B cell (primary cell): ENCODE measurements at regions not wholly inside any gene's neighbourhood (a gene's known extent, or its start where the extent isn't known, plus 50 kb on each side); places are given as distances from the start of the nearest gene placed in this dataset.
"Not testable (repeated sequence)": the region's sequence is repeated elsewhere in the genome, so short reads cannot be mapped to it uniquely, and the experiment has no call there.

ENCODE experiments used
- ATAC-seq: fragments of 200-7000 bp; cut with Tn5 transposase; one replicate; pipeline ENCODE4 v1.10.0; 2021; ENCODE audit warnings: low read depth, mild to moderate bottlenecking, moderate number of reproducible peaks, moderate library complexity
- CTCF ChIA-PET: fragments of 350-600 bp; sonication (Branson Sonifier 250); formaldehyde crosslinking; loops from one replicate; lab custom pipeline; 2021; ENCODE audit warnings: antibody characterized with exemption, inconsistent platforms; lab: Charles Lee
- POLR2A ChIA-PET: fragments of 350-600 bp; sonication (Branson Sonifier 250); formaldehyde crosslinking; loops from one replicate; lab custom pipeline; 2021; ENCODE audit warnings: antibody characterized with exemption; lab: Charles Lee
- DNase-seq: peaks from one replicate; pipeline ENCODE4 v3.0.0; 2013
- H2AFZ ChIP-seq: 2 replicates; pipeline ENCODE4 v1.6.1; 2012; ENCODE audit warnings: mild to moderate bottlenecking, low read depth, low read length; ENCODE audit not compliant: insufficient read depth, poor library complexity, severe bottlenecking
- H3K27ac ChIP-seq, 2 donors: 1 replicate in 1 of 2; 2 replicates in 1 of 2; pipeline ENCODE4 v1.5.1; 2012 to 2013; ENCODE audit warnings: low read length in 2 of 2, mild to moderate bottlenecking in 2 of 2, moderate library complexity in 1 of 2
- H3K27me3 ChIP-seq, 4 experiments: fragments of 200-600 bp in 1 of 4; sonication (generic) in 1 of 4; replicated peaks in 1 of 4; 1 replicate in 2 of 4; 2 replicates in 2 of 4; pipeline versions ENCODE4 v1.6.1 to v1.7.0; 2013 to 2016; ENCODE audit warnings: low read length in 3 of 4, mild to moderate bottlenecking in 2 of 4, mixed read lengths in 1 of 4, moderate library complexity in 1 of 4; ENCODE audit not compliant: insufficient read depth in 4 of 4, control insufficient read depth in 3 of 4; ENCODE audit errors: control extremely low read depth in 1 of 4
- H3K36me3 ChIP-seq, 2 experiments: replicated peaks in 1 of 2; 1 replicate in 1 of 2; 2 replicates in 1 of 2; pipeline versions ENCODE4 v1.6.1 to v1.7.1; 2013; ENCODE audit warnings: low read length in 1 of 2; ENCODE audit not compliant: insufficient read depth in 2 of 2, control insufficient read depth in 1 of 2; ENCODE audit errors: control extremely low read depth in 1 of 2, extremely low read depth in 1 of 2
- H3K4me1 ChIP-seq, 2 donors: fragments of 200-600 bp in 1 of 2; sonication (generic) in 1 of 2; 1 replicate in 1 of 2; 2 replicates in 1 of 2; pipeline versions ENCODE4 v1.5.1 to v1.6.1; 2013 to 2017; ENCODE audit warnings: low read length in 2 of 2; ENCODE audit not compliant: control insufficient read depth in 2 of 2, insufficient read depth in 2 of 2
- H3K4me2 ChIP-seq: replicated peaks from 2 replicates; pipeline ENCODE3; 2012; ENCODE audit warnings: mild to moderate bottlenecking, low read depth, low read length; ENCODE audit not compliant: poor library complexity, severe bottlenecking
- H3K4me3 ChIP-seq, 5 experiments: fragments of 200-600 bp in 1 of 5; sonication (generic) in 1 of 5; 1 replicate in 3 of 5; 2 replicates in 2 of 5; pipeline versions ENCODE4 v1.5.1 to v1.7.0; 2011 to 2016; ENCODE audit warnings: low read length in 4 of 5, mild to moderate bottlenecking in 4 of 5, low read depth in 2 of 5, control low read depth in 1 of 5, moderate library complexity in 1 of 5; ENCODE audit not compliant: insufficient read depth in 1 of 5; ENCODE audit errors: control extremely low read depth in 1 of 5, extremely low read depth in 1 of 5
- H3K79me2 ChIP-seq: fragments of 200-600 bp; sonication (generic); one replicate; pipeline ENCODE4 v1.6.0; 2016; ENCODE audit warnings: low read length; ENCODE audit not compliant: control insufficient read depth, insufficient read depth
- H3K9ac ChIP-seq: fragments of 200-600 bp; sonication (generic); 2 replicates; pipeline ENCODE4 v1.6.1; 2017; ENCODE audit warnings: mild to moderate bottlenecking, low read length, moderate library complexity
- H3K9me3 ChIP-seq, 3 donors: one replicate each; pipeline versions ENCODE4 v1.6.1 to v1.7.1; 2013; ENCODE audit warnings: low read length in 2 of 3; ENCODE audit not compliant: control insufficient read depth in 2 of 3, insufficient read depth in 1 of 3; ENCODE audit errors: control extremely low read depth in 1 of 3
- H4K20me1 ChIP-seq: 2 replicates; pipeline ENCODE4 v1.6.0; 2012; ENCODE audit warnings: mild to moderate bottlenecking, low read length; ENCODE audit not compliant: insufficient read depth, control insufficient read depth, poor library complexity, severe bottlenecking
- H3K27ac Mint-ChIP-seq: one replicate; pipeline ENCODE4 v1.8.0; 2021; ENCODE audit warnings: mixed read lengths
- H3K27me3 Mint-ChIP-seq: one replicate; pipeline ENCODE4 v1.8.0; 2021; ENCODE audit warnings: mixed read lengths
- H3K4me1 Mint-ChIP-seq: one replicate; pipeline ENCODE4 v1.8.0; 2021; ENCODE audit warnings: mixed read lengths
- H3K4me3 Mint-ChIP-seq: one replicate; pipeline ENCODE4 v1.8.0; 2021; ENCODE audit warnings: mixed read lengths
- H3K9me3 Mint-ChIP-seq: one replicate; pipeline ENCODE4 v1.8.0; 2022; ENCODE audit warnings: mixed read lengths; ENCODE audit not compliant: insufficient read depth
- CTCF ChIP-seq: fragments of 200-600 bp; IDR thresholded peaks from one replicate; pipeline ENCODE4 v1.8.0; 2022; ENCODE audit warnings: antibody characterized with exemption, mild to moderate bottlenecking
- EZH2 ChIP-seq: IDR thresholded peaks from 2 replicates; pipeline ENCODE4 v1.6.1; 2012; ENCODE audit warnings: borderline replicate concordance, low read depth, mild to moderate bottlenecking, moderate library complexity, low read length; ENCODE audit not compliant: insufficient read depth, poor library complexity, severe bottlenecking
- WGBS: methylation state at CpG from one replicate; pipeline ENCODE4 v1.1.5; 2013; ENCODE audit warnings: missing lambda C conversion rate; ENCODE audit not compliant: insufficient coverage; 5-methylcytosine and 5-hydroxymethylcytosine counted together
- intact Hi-C: fragments of 100-400 bp; cut with micrococcal nuclease; formaldehyde crosslinking; loops from one replicate; pipeline ENCODE4 v1.10.0; 2022

GRCh38 chr3:80618295-80619256 is 850.8 kb upstream of the ROBO1 start:
- H2AFZ ChIP-seq = no peak overlapping the region
- intact Hi-C loops = no loop called here
- H3K9me3 Mint-ChIP-seq = no peaks in the 10 kb centered on the region
- no peaks in the 10 kb centered on the region for H3K27me3 ChIP-seq
- no peaks in the 10 kb centered on the region for H3K36me3 ChIP-seq
- no peaks in the 10 kb centered on the region for H4K20me1 ChIP-seq
- TF ChIP-seq CTCF (no peak), EZH2 (no peak)
- H3K9ac ChIP-seq = no peak overlapping the region
- DNase-seq (no peak), ATAC-seq (no peak)
- no peak overlapping the region for H3K4me3 Mint-ChIP-seq
- no peaks in the 10 kb centered on the region for H3K27me3 Mint-ChIP-seq
- WGBS = no CpG with 5 or more reads among the region's 8 CpGs
- no peak overlapping the region for H3K27ac ChIP-seq
- no peak overlapping the region for H3K4me2 ChIP-seq
- H3K9me3 ChIP-seq = no peaks in the 10 kb centered on the region
- POLR2A ChIA-PET = no interaction called here
- H3K4me3 ChIP-seq = no peak overlapping the region
- H3K79me2 ChIP-seq = no peaks in the 10 kb centered on the region
- no peak overlapping the region for H3K27ac Mint-ChIP-seq
- no peaks in the 10 kb centered on the region for H3K4me1 ChIP-seq
- H3K4me1 Mint-ChIP-seq = no peaks in the 10 kb centered on the region
- CTCF ChIA-PET = no interaction called here

GRCh38 chr3:80612366-80612765 is 844.6 kb upstream of the ROBO1 start:
- Histone ChIP-seq H3K4me1 (no peaks in the 10 kb centered on the region), H3K9ac (no peak overlapping the region), H3K36me3 (no peaks in the 10 kb centered on the region), H3K79me2 (no peaks in the 10 kb centered on the region), H3K27ac (no peak overlapping the region), H2AFZ (no peak overlapping the region), H3K9me3 (no peaks in the 10 kb centered on the region), H3K4me2 (no peak overlapping the region), H3K27me3 (no peaks in the 10 kb centered on the region), H3K4me3 (no peak overlapping the region), H4K20me1 (no peaks in the 10 kb centered on the region)
- DNase-seq (no peak), ATAC-seq (no peak)
- no CpG with 5 or more reads among the region's 2 CpGs for WGBS
- H3K4me3 Mint-ChIP-seq = no peak overlapping the region
- no peak for TF ChIP-seq EZH2
- TF ChIP-seq CTCF = no peak
- H3K4me1 Mint-ChIP-seq = no peaks in the 10 kb centered on the region
- no peaks in the 10 kb centered on the region for H3K27me3 Mint-ChIP-seq
- no peak overlapping the region for H3K27ac Mint-ChIP-seq
- CTCF ChIA-PET = no interaction called here
- intact Hi-C loops = no loop called here
- H3K9me3 Mint-ChIP-seq = no peaks in the 10 kb centered on the region
- POLR2A ChIA-PET = no interaction called here

- H3K4me1 Mint-ChIP-seq, H3K4me3 ChIP-seq, H2AFZ ChIP-seq, H3K9me3 ChIP-seq, H3K27me3 ChIP-seq, H3K4me3 Mint-ChIP-seq, H3K27ac Mint-ChIP-seq, H3K4me2 ChIP-seq, intact Hi-C loops, H3K9me3 Mint-ChIP-seq, H3K36me3 ChIP-seq, H3K27ac ChIP-seq, H4K20me1 ChIP-seq, H3K9ac ChIP-seq, H3K79me2 ChIP-seq, DNase-seq, CTCF ChIA-PET, POLR2A ChIA-PET, ATAC-seq, H3K27me3 Mint-ChIP-seq, H3K4me1 ChIP-seq: not testable (repeated sequence)
- 93% methylated on average over 3 of the region's 3 CpGs for WGBS
These were observed 840.3 kb upstream of the ROBO1 start for GRCh38 chr3:80608072-80608471.
